Mucosa of rectum (tissue), 2 donors: ENCODE measurements at regions not wholly inside any gene's neighbourhood (a gene's known extent, or its start where the extent isn't known, plus 50 kb on each side); places are given as distances from the start of the nearest gene placed in this dataset.

ENCODE experiments used
- H3K27ac ChIP-seq, 2 donors: one replicate each; pipeline ENCODE4 v1.7.0; 2013; ENCODE audit warnings: inconsistent platforms in 2 of 2, low read depth in 2 of 2, low read length in 2 of 2
- H3K27me3 ChIP-seq, 2 donors: one replicate each; pipeline ENCODE4 v1.7.0; 2013; ENCODE audit warnings: low read length in 2 of 2; ENCODE audit not compliant: control insufficient read depth in 2 of 2, insufficient read depth in 2 of 2
- H3K36me3 ChIP-seq, 2 donors: one replicate each; pipeline ENCODE4 v1.7.0; 2013; ENCODE audit warnings: low read length in 2 of 2; ENCODE audit not compliant: control insufficient read depth in 2 of 2, insufficient read depth in 2 of 2
- H3K4me1 ChIP-seq, 2 donors: one replicate each; pipeline ENCODE4 v1.7.0; 2013; ENCODE audit warnings: low read length in 2 of 2, mild to moderate bottlenecking in 1 of 2; ENCODE audit not compliant: control insufficient read depth in 2 of 2, insufficient read depth in 2 of 2
- H3K4me3 ChIP-seq, 2 donors: one replicate each; pipeline ENCODE4 v1.7.0; 2013; ENCODE audit warnings: low read length in 2 of 2
- H3K9ac ChIP-seq, 2 donors: one replicate each; pipeline ENCODE4 v1.7.0; 2013; ENCODE audit warnings: low read length in 2 of 2, low read depth in 1 of 2, mild to moderate bottlenecking in 1 of 2
- H3K9me3 ChIP-seq, 2 donors: one replicate each; pipeline ENCODE4 v1.7.0; 2013; ENCODE audit warnings: low read length in 2 of 2; ENCODE audit not compliant: control insufficient read depth in 2 of 2
- donor health status: healthy.
- donor health status: Normal muscosa, but diverticular disease.

GRCh38 chr4:180557950-180558349, 1685.3 kb upstream of the TENM3 start:
- no peak overlapping the region for H3K9ac ChIP-seq
- H3K27ac ChIP-seq, result no peak overlapping the region
- no peaks in the 10 kb centered on the region for H3K27me3 ChIP-seq
- no peak overlapping the region for H3K4me3 ChIP-seq
- no peaks in the 10 kb centered on the region for H3K9me3 ChIP-seq
- H3K4me1 ChIP-seq, result no peaks in the 10 kb centered on the region
- no peaks in the 10 kb centered on the region for H3K36me3 ChIP-seq

DNA sequence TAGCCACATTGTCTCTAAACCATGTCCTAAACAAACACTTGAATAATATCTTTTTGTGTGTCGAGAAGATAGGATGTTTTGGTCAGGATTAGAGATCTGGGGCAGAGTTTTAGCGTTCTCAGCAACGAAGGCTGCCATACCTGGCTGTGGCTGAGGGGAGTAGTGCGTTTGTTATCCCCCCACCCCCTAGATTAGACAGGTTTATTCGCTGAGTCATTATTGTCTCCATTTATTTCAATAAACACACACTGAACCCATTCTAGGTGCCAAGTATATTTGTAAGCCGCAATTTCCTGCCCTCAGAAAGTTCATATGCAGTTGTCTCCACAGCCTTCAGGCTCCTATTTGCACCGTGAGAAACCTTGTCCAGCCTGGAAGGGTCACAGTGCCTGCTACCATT, 1684.8 kb upstream of the TENM3 start:
- no peaks in the 10 kb centered on the region for H3K4me1 ChIP-seq
- H3K4me3 ChIP-seq, result no peak overlapping the region

DNA sequence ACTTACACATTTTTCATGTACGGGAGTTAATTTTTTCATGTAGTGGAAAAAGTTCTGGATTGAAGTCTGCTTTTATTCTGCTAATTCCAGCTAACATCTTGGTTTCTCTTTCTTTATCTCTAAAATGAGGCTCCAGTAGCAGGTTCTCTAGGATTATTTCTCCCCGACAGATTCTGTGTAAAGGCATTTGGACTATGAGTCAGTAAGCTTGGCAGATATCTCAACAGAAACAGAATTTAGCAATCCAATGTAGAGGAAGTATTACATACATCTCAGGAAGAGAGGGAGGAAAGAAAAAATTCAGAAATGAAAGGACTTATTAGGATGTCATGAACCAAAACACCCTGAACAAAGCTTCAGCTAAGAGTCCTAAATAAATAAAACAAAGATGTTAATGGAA, 1682.3 kb upstream of the TENM3 start:
- no peak overlapping the region for H3K4me3 ChIP-seq
- H3K27me3 ChIP-seq, result no peaks in the 10 kb centered on the region
- H3K9ac ChIP-seq, result no peak overlapping the region
- H3K36me3 ChIP-seq, result no peaks in the 10 kb centered on the region
- H3K27ac ChIP-seq, result no peak overlapping the region
- H3K4me1 ChIP-seq, result no peaks in the 10 kb centered on the region
- no peaks in the 10 kb centered on the region for H3K9me3 ChIP-seq

More for the DNA sequence above, 1684.8 kb upstream of the TENM3 start:
- H3K9me3 ChIP-seq, result no peaks in the 10 kb centered on the region
- H3K36me3 ChIP-seq, result no peaks in the 10 kb centered on the region
- no peaks in the 10 kb centered on the region for H3K27me3 ChIP-seq
- no peak overlapping the region for H3K27ac ChIP-seq
- no peak overlapping the region for H3K9ac ChIP-seq

GRCh38 chr4:180564026-180564425, 1679.2 kb upstream of the TENM3 start:
- no peak overlapping the region for H3K4me3 ChIP-seq
- H3K27me3 ChIP-seq, result no peaks in the 10 kb centered on the region
- H3K27ac ChIP-seq, result no peak overlapping the region
- no peaks in the 10 kb centered on the region for H3K9me3 ChIP-seq
- H3K9ac ChIP-seq, result no peak overlapping the region
- H3K4me1 ChIP-seq, result no peaks in the 10 kb centered on the region
- H3K36me3 ChIP-seq, result no peaks in the 10 kb centered on the region

DNA sequence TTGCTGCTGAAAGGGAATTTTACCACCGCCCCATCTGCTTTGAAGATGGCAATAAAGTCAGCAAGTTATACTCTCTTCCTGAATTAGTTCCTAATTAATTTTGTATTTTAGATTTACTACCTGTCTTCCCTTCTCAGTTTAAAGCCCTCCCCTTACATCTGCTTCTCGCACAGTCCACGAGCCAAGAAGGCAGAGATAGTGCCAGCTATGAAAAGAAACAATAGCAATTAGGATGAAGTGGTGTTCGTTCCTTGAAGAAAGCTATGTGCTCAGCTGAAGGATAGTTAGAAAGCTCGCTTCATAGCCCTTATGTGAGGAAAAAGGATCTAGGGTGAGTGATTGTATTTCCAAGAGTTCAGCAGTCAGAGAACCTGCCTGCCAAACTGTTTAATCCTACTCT, 1678.8 kb upstream of the TENM3 start:
- no peaks in the 10 kb centered on the region for H3K9me3 ChIP-seq
- no peaks in the 10 kb centered on the region for H3K4me1 ChIP-seq
- H3K9ac ChIP-seq, result no peak overlapping the region
- no peak overlapping the region for H3K27ac ChIP-seq
- H3K4me3 ChIP-seq, result no peak overlapping the region
- H3K27me3 ChIP-seq, result no peaks in the 10 kb centered on the region
- H3K36me3 ChIP-seq, result no peaks in the 10 kb centered on the region

GRCh38 chr4:180565856-180566431, 1677.3 kb upstream of the TENM3 start:
- H3K27ac ChIP-seq, result no peak overlapping the region

GRCh38 chr4:180566492-180566891, 1676.7 kb upstream of the TENM3 start:
- Histone ChIP-seq H3K4me3 (no peak overlapping the region), H3K9ac (no peak overlapping the region), H3K4me1 (no peaks in the 10 kb centered on the region), H3K27me3 (no peaks in the 10 kb centered on the region), H3K27ac (no peak overlapping the region), H3K36me3 (no peaks in the 10 kb centered on the region), H3K9me3 (no peaks in the 10 kb centered on the region)

More at GRCh38 chr4:180565856-180566431, 1677.3 kb upstream of the TENM3 start:
- Histone ChIP-seq H3K9ac (no peak overlapping the region), H3K27me3 (no peaks in the 10 kb centered on the region), H3K36me3 (no peaks in the 10 kb centered on the region), H3K4me1 (no peaks in the 10 kb centered on the region), H3K4me3 (no peak overlapping the region), H3K9me3 (no peaks in the 10 kb centered on the region)

DNA sequence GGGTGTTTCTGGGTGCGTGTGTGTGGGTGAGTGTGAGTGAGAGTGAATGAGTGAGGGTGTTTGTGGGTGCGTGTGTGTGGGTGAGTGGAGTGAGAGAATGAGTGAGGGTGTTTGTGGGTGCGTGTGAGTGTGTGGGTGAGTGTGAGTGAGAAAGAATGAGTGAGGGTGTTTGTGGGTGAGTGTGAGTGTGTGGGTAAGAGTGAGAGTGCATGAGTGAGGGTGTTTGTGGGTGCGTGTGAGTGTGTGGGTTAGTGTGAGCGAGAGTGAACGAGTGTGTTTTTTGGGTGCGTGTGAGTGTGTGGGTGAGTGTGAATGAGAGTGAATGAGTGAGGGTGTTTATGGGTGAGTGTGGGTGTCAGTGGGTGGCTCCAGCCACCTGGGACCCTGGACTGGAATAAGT, 1676.1 kb upstream of the TENM3 start:
- Histone ChIP-seq H3K36me3 (no peaks in the 10 kb centered on the region), H3K4me1 (no peaks in the 10 kb centered on the region), H3K27me3 (no peaks in the 10 kb centered on the region), H3K9ac (no peak overlapping the region), H3K9me3 (no peaks in the 10 kb centered on the region), H3K4me3 (no peak overlapping the region), H3K27ac (no peak overlapping the region)

- no peak overlapping the region for H3K4me3 ChIP-seq
- no peak overlapping the region for H3K27ac ChIP-seq
- H3K9ac ChIP-seq, result no peak overlapping the region
- H3K27me3 ChIP-seq, result no peaks in the 10 kb centered on the region
- H3K9me3 ChIP-seq, result no peaks in the 10 kb centered on the region
- H3K36me3 ChIP-seq, result no peaks in the 10 kb centered on the region
- no peaks in the 10 kb centered on the region for H3K4me1 ChIP-seq
These were observed 1671.6 kb upstream of the TENM3 start for GRCh38 chr4:180571516-180572055.

GRCh38 chr4:180578175-180578574, 1665.0 kb upstream of the TENM3 start:
- Histone ChIP-seq H3K4me1 (no peaks in the 10 kb centered on the region), H3K9me3 (no peaks in the 10 kb centered on the region), H3K9ac (no peak overlapping the region), H3K27ac (no peak overlapping the region), H3K4me3 (no peak overlapping the region), H3K36me3 (no peaks in the 10 kb centered on the region), H3K27me3 (no peaks in the 10 kb centered on the region)
